ENCODE measurements at regions not wholly inside any gene's neighbourhood (a gene's known extent, or its start where the extent isn't known, plus 50 kb on each side); places are given as distances from the start of the nearest gene placed in this dataset.

- TF ChIP-seq PRMT3 (CRISPR knock-in tag; IDR thresholded peaks at IDR 0.05; ENCODE audit: borderline replicate concordance, low read depth), result no peak
- TF ChIP-seq KAT2B (IDR thresholded peaks at IDR 0.05; ENCODE audit: borderline replicate concordance, low read depth, low read length), result no peak
- no peak for TF ChIP-seq SNAPC5 (CRISPR knock-in tag; IDR thresholded peaks at IDR 0.05; ENCODE audit: borderline replicate concordance)
- TF ChIP-seq CHD4 (IDR thresholded peaks at IDR 0.05; ENCODE audit: borderline replicate concordance, low read length), result no peak
- no peak for TF ChIP-seq DPF2 (CRISPR knock-in tag; IDR thresholded peaks at IDR 0.05; ENCODE audit: borderline replicate concordance, low read depth)
- TF ChIP-seq ATAD3A (CRISPR knock-in tag; IDR thresholded peaks at IDR 0.05), result no peak
- no peak for TF ChIP-seq HMGXB3 (CRISPR knock-in tag; IDR thresholded peaks at IDR 0.05; ENCODE audit: borderline replicate concordance)
- TF ChIP-seq PTBP1 (IDR thresholded peaks at IDR 0.05; ENCODE audit: low read depth, low read length, poor library complexity, severe bottlenecking), result no peak
- no peak for TF ChIP-seq ATM (IDR thresholded peaks at IDR 0.05; ENCODE audit: borderline replicate concordance)
- TF ChIP-seq ATRX (CRISPR knock-in tag; IDR thresholded peaks at IDR 0.05; ENCODE audit: borderline replicate concordance), result no peak
- TF ChIP-seq ZNF329 (CRISPR knock-in tag; IDR thresholded peaks at IDR 0.05; ENCODE audit: low read depth), result no peak
- TF ChIP-seq CHD2 (IDR thresholded peaks at IDR 0.05; ENCODE audit: low read depth, low read length), result no peak
- no peak for TF ChIP-seq ZNF3 (CRISPR knock-in tag; IDR thresholded peaks at IDR 0.05)
- TF ChIP-seq POLR2G (IDR thresholded peaks at IDR 0.05; ENCODE audit: low read depth, low read length), result no peak
- TF ChIP-seq E2F1 (CRISPR knock-in tag; IDR thresholded peaks at IDR 0.05), result no peak
- no peak for TF ChIP-seq PRPF4 (IDR thresholded peaks at IDR 0.05; ENCODE audit: low read depth, low read length, poor library complexity, severe bottlenecking)
- no peak for TF ChIP-seq ELF1 (CRISPR knock-in tag; IDR thresholded peaks at IDR 0.05)
- no peak for TF ChIP-seq MTA1 (CRISPR knock-in tag; IDR thresholded peaks at IDR 0.05; ENCODE audit: borderline replicate concordance)
These were observed 207.1 kb upstream of the PRSS16 start (continued) for GRCh38 chr6:27040244-27041042.

Data from HepG2 (cell line).